ENCODE measurements at regions not wholly inside any gene's neighbourhood (a gene's known extent, or its start where the extent isn't known, plus 50 kb on each side); places are given as distances from the start of the nearest gene placed in this dataset.
"Not testable (repeated sequence)": the region's sequence is repeated elsewhere in the genome, so short reads cannot be mapped to it uniquely, and the experiment has no call there.

GRCh38 chr4:52201715-52202114 lies 150.6 kb downstream of the SPATA18 start:
- no peak overlapping the region for H3K27ac ChIP-seq
- TF ChIP-seq POLR2A (IDR thresholded peaks at IDR 0.05) = no peak
- TF ChIP-seq CTCF (IDR thresholded peaks at IDR 0.05) = no peak
- no peaks in the 10 kb centered on the region for H3K36me3 ChIP-seq
- no peak overlapping the region for H3K4me3 ChIP-seq
- H3K27me3 ChIP-seq = no peaks in the 10 kb centered on the region
- intact Hi-C loops (cut with DNase I) = no loop called here
- H3K9me3 ChIP-seq = no peaks in the 10 kb centered on the region
- WGBS, 2 donors = 42 to 53% methylated on average over 1 of the region's 1 CpG
- no peaks in the 10 kb centered on the region for H3K4me1 ChIP-seq
- DNase-seq = no peak

GRCh38 chr4:52202251-52202779 lies 151.2 kb downstream of the SPATA18 start:
- no peaks in the 10 kb centered on the region for H3K4me1 ChIP-seq
- H3K4me3 ChIP-seq = no peak overlapping the region
- TF ChIP-seq CTCF (IDR thresholded peaks at IDR 0.05) = no peak
- no peak for TF ChIP-seq POLR2A (IDR thresholded peaks at IDR 0.05)
- no peaks in the 10 kb centered on the region for H3K9me3 ChIP-seq
- 33 to 45% methylated on average over 4 of the region's 4 CpGs for WGBS, 2 donors
- no peak for DNase-seq
- H3K27me3 ChIP-seq = no peaks in the 10 kb centered on the region
- intact Hi-C loops (cut with DNase I) = no loop called here
- no peaks in the 10 kb centered on the region for H3K36me3 ChIP-seq
- H3K27ac ChIP-seq = no peak overlapping the region

- WGBS, 2 donors = 53 to 57% methylated on average over 1 of the region's 1 CpG
- DNase-seq = no peak
- intact Hi-C loops (cut with DNase I) = no loop called here
Observed at GRCh38 chr4:52202931-52203330, 151.8 kb downstream of the SPATA18 start.

GRCh38 chr4:52203351-52203750 lies 152.2 kb downstream of the SPATA18 start:
- WGBS, 2 donors = 80 to 90% methylated on average over 1 of the region's 1 CpG
- H3K4me3 ChIP-seq = no peak overlapping the region
- TF ChIP-seq POLR2A (IDR thresholded peaks at IDR 0.05) (no peak), CTCF (IDR thresholded peaks at IDR 0.05) (no peak)
- H3K27ac ChIP-seq = no peak overlapping the region
- intact Hi-C loops (cut with DNase I) = no loop called here
- no peak for DNase-seq
- no peaks in the 10 kb centered on the region for H3K36me3 ChIP-seq
- H3K9me3 ChIP-seq = no peaks in the 10 kb centered on the region
- no peaks in the 10 kb centered on the region for H3K27me3 ChIP-seq
- no peaks in the 10 kb centered on the region for H3K4me1 ChIP-seq

More at GRCh38 chr4:52202931-52203330, 151.8 kb downstream of the SPATA18 start:
- no peaks in the 10 kb centered on the region for H3K36me3 ChIP-seq
- H3K27ac ChIP-seq = no peak overlapping the region
- H3K4me1 ChIP-seq = no peaks in the 10 kb centered on the region
- H3K9me3 ChIP-seq = no peaks in the 10 kb centered on the region
- TF ChIP-seq POLR2A (IDR thresholded peaks at IDR 0.05) (no peak), CTCF (IDR thresholded peaks at IDR 0.05) (no peak)
- no peaks in the 10 kb centered on the region for H3K27me3 ChIP-seq
- H3K4me3 ChIP-seq = no peak overlapping the region

- Histone ChIP-seq H3K36me3 (no peaks in the 10 kb centered on the region), H3K27me3 (no peaks in the 10 kb centered on the region), H3K9me3 (no peaks in the 10 kb centered on the region), H3K4me3 (no peak overlapping the region), H3K4me1 (no peaks in the 10 kb centered on the region), H3K27ac (no peak overlapping the region)
- 89 to 96% methylated on average over 3 of the region's 3 CpGs for WGBS, 2 donors
- intact Hi-C loops (cut with DNase I) = no loop called here
- no peak for TF ChIP-seq CTCF (IDR thresholded peaks at IDR 0.05)
- TF ChIP-seq POLR2A (IDR thresholded peaks at IDR 0.05) = no peak
- no peak for DNase-seq
Observed at GRCh38 chr4:52204921-52205320, 153.8 kb downstream of the SPATA18 start.

GRCh38 chr4:52207146-52207545 lies 156.0 kb downstream of the SPATA18 start:
- intact Hi-C loops (cut with DNase I); H3K9me3 ChIP-seq; H3K36me3 ChIP-seq; H3K4me3 ChIP-seq; H3K27ac ChIP-seq; H3K27me3 ChIP-seq; DNase-seq; H3K4me1 ChIP-seq: not testable (repeated sequence)
- 84 to 94% methylated on average over 3 to 4 of the region's 4 CpGs for WGBS, 2 donors

All from esophagus squamous epithelium (tissue), 5 donors.